Caco-2 (cell line): ENCODE measurements at regions not wholly inside any gene's neighbourhood (a gene's known extent, or its start where the extent isn't known, plus 50 kb on each side); places are given as distances from the start of the nearest gene placed in this dataset.

Source experiments
- BruUV-seq: library from RNA; stranded (reverse); fragments of 400-500 nt; replicated peaks from 2 replicates; lab custom pipeline; 2021; lab: Mats Ljungman, UMichigan
- CTCF ChIA-PET: fragments of 300-600 bp; sonication (Branson Sonifier 250); formaldehyde crosslinking; loops from one replicate; lab custom pipeline; 2022; ENCODE audit warnings: antibody characterized with exemption; lab: Charles Lee
- POLR2A ChIA-PET: fragments of 300-600 bp; sonication (Branson Sonifier 250); formaldehyde crosslinking; loops from one replicate; lab custom pipeline; 2022; ENCODE audit warnings: antibody characterized with exemption; lab: Charles Lee
- DNase-seq, 2 experiments: peaks; one replicate each; pipeline versions ENCODE4 v3.0.0 to v3.0.0-alpha.2; 2020 to 2022
- H3K27me3 ChIP-seq: replicated peaks from 2 replicates; pipeline ENCODE4 v1.6.0; 2011; ENCODE audit warnings: low read length; ENCODE audit not compliant: control insufficient read depth, insufficient read depth
- H3K36me3 ChIP-seq: 2 replicates; pipeline ENCODE4 v1.5.1; 2011; ENCODE audit warnings: low read length; ENCODE audit not compliant: control insufficient read depth, insufficient read depth
- H3K4me1 ChIP-seq: fragments of 250-450 bp; sonication (Bioruptor Pico); 2 replicates; pipeline ENCODE4 v1.5.1; 2020; ENCODE audit warnings: mild to moderate bottlenecking
- H3K4me3 ChIP-seq: 2 replicates; pipeline ENCODE4 v1.5.1; 2011; ENCODE audit warnings: low read depth, mild to moderate bottlenecking, control low read depth, low read length
- H3K9me3 ChIP-seq: fragments of 250-450 bp; sonication (Bioruptor Pico); 2 replicates; pipeline ENCODE4 v1.5.1; 2020; ENCODE audit warnings: mild to moderate bottlenecking, moderate library complexity
- H3K27ac Mint-ChIP-seq: one replicate; pipeline ENCODE4 v1.8.0; 2022; ENCODE audit warnings: mixed read lengths; ENCODE audit not compliant: unreplicated experiment
- H3K27me3 Mint-ChIP-seq: one replicate; pipeline ENCODE4 v1.8.0; 2022; ENCODE audit warnings: mixed read lengths; ENCODE audit not compliant: insufficient read depth, unreplicated experiment
- H3K36me3 Mint-ChIP-seq: one replicate; pipeline ENCODE4 v1.8.0; 2022; ENCODE audit warnings: mild to moderate bottlenecking, mixed read lengths; ENCODE audit not compliant: insufficient read depth, unreplicated experiment
- H3K4me1 Mint-ChIP-seq: one replicate; pipeline ENCODE4 v1.8.0; 2022; ENCODE audit warnings: low read depth, mixed read lengths; ENCODE audit not compliant: unreplicated experiment
- H3K4me3 Mint-ChIP-seq: one replicate; pipeline ENCODE4 v1.8.0; 2022; ENCODE audit warnings: mild to moderate bottlenecking, moderate library complexity, mixed read lengths; ENCODE audit not compliant: unreplicated experiment
- H3K9me3 Mint-ChIP-seq: one replicate; pipeline ENCODE4 v1.8.0; 2022; ENCODE audit warnings: mixed read lengths; ENCODE audit not compliant: unreplicated experiment
- CTCF ChIP-seq, 2 experiments: fragments of 200-600 bp in 1 of 2; IDR thresholded peaks; 1 replicate in 1 of 2; 2 replicates in 1 of 2; pipeline versions ENCODE4 v1.5.1 to v1.8.0; 2011 to 2022; ENCODE audit warnings: antibody characterized with exemption in 1 of 2, control low read depth in 1 of 2, inconsistent platforms in 1 of 2, low read depth in 1 of 2, low read length in 1 of 2, mild to moderate bottlenecking in 1 of 2, moderate library complexity in 1 of 2; ENCODE audit not compliant: insufficient read depth in 1 of 2, severe bottlenecking in 1 of 2, unreplicated experiment in 1 of 2
- intact Hi-C: fragments of 100-400 bp; cut with micrococcal nuclease; formaldehyde crosslinking; loops from one replicate; pipeline ENCODE4 v1.10.0; 2022; ENCODE audit not compliant: unreplicated experiment

- no peaks in the 10 kb centered on the region for H3K36me3 Mint-ChIP-seq
- H3K4me3 Mint-ChIP-seq: no peak overlapping the region
- no peaks in the 10 kb centered on the region for H3K4me1 Mint-ChIP-seq
- no peaks in the 10 kb centered on the region for H3K9me3 Mint-ChIP-seq
- H3K36me3 ChIP-seq: no peaks in the 10 kb centered on the region
- no peak overlapping the region for H3K27ac Mint-ChIP-seq
- no peaks in the 10 kb centered on the region for H3K4me1 ChIP-seq
- POLR2A ChIA-PET: no interaction called here
- TF ChIP-seq CTCF (IDR thresholded peaks at IDR 0.05; ENCODE audit: insufficient read depth in 1 of 2, low read depth in 1 of 2, low read length in 1 of 2, severe bottlenecking in 1 of 2, unreplicated experiment in 1 of 2): no peak
- no peaks in the 10 kb centered on the region for H3K27me3 ChIP-seq
- H3K27me3 Mint-ChIP-seq: peaks cover 4% of the 10 kb centered on the region
- intact Hi-C loops: no loop called here
- no peaks in the 10 kb centered on the region for H3K9me3 ChIP-seq
- no TSS peak for BruUV-seq
- CTCF ChIA-PET: no interaction called here
- no peak overlapping the region for H3K4me3 ChIP-seq
- no peak for DNase-seq
Observed at GRCh38 chr5:158431369-158432029, 572.6 kb upstream of the CLINT1 start.

- Histone ChIP-seq H3K4me1 (no peaks in the 10 kb centered on the region), H3K9me3 (no peaks in the 10 kb centered on the region), H3K27me3 (no peaks in the 10 kb centered on the region), H3K36me3 (no peaks in the 10 kb centered on the region), H3K4me3 (no peak overlapping the region)
- Mint-ChIP-seq H3K4me3 (no peak overlapping the region), H3K27me3 (peaks cover 4% of the 10 kb centered on the region), H3K27ac (no peak overlapping the region), H3K9me3 (no peaks in the 10 kb centered on the region), H3K36me3 (no peaks in the 10 kb centered on the region), H3K4me1 (no peaks in the 10 kb centered on the region)
- ChIA-PET POLR2A (no interaction called here), CTCF (no interaction called here)
- no peak for TF ChIP-seq CTCF (IDR thresholded peaks at IDR 0.05; ENCODE audit: insufficient read depth in 1 of 2, low read depth in 1 of 2, low read length in 1 of 2, severe bottlenecking in 1 of 2, unreplicated experiment in 1 of 2)
- no TSS peak for BruUV-seq
- intact Hi-C loops: no loop called here
- DNase-seq: no peak
Observed at GRCh38 chr5:158430798-158431167, 571.8 kb upstream of the CLINT1 start.

DNA sequence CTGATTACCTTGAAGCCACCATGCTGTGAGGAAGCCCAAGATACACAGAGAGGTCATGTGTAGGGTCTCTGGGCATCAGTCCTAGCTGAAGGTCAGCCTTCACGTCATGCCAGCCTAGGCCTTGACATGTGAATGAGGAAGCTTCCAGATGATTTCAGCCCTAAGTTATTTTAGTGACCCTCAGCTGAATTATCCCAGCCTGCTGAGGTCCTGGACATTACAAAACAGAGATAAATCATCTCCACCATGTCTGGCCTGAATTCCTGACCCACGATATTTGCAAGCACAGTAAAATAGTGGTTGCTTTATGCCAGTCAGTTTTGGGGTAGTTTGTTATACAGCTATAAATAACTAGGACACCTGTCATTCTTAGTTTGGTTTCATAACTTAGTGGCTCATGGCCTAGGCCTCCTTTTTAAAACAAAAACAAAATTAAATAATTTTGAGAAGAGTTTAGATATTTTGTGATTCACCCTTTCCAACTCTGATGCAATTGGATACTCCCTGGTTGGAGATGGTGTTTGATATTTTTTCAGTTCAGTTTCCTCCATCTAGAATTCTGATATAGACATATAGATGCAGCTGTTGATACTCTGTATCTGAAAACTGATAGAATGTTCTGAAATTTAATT is 571.3 kb upstream of the CLINT1 start:
- no TSS peak for BruUV-seq
- H3K36me3 Mint-ChIP-seq: no peaks in the 10 kb centered on the region
- H3K9me3 Mint-ChIP-seq: no peaks in the 10 kb centered on the region
- peaks cover 4% of the 10 kb centered on the region for H3K27me3 Mint-ChIP-seq
- POLR2A ChIA-PET: no interaction called here
- H3K9me3 ChIP-seq: no peaks in the 10 kb centered on the region
- H3K4me3 Mint-ChIP-seq: no peak overlapping the region
- no peaks in the 10 kb centered on the region for H3K4me1 Mint-ChIP-seq
- H3K27ac Mint-ChIP-seq: no peak overlapping the region
- no peaks in the 10 kb centered on the region for H3K27me3 ChIP-seq
- no peak for TF ChIP-seq CTCF (IDR thresholded peaks at IDR 0.05; ENCODE audit: insufficient read depth in 1 of 2, low read depth in 1 of 2, low read length in 1 of 2, severe bottlenecking in 1 of 2, unreplicated experiment in 1 of 2)
- no peak for DNase-seq
- no peak overlapping the region for H3K4me3 ChIP-seq
- CTCF ChIA-PET: no interaction called here
- H3K36me3 ChIP-seq: no peaks in the 10 kb centered on the region
- intact Hi-C loops: no loop called here
- H3K4me1 ChIP-seq: no peaks in the 10 kb centered on the region
